T1000 (cell line): ENCODE measurements at regions not wholly inside any gene's neighbourhood (a gene's known extent, or its start where the extent isn't known, plus 50 kb on each side); places are given as distances from the start of the nearest gene placed in this dataset.
"Not testable (repeated sequence)": the region's sequence is repeated elsewhere in the genome, so short reads cannot be mapped to it uniquely, and the experiment has no call there.

Experiments
- DNase-seq: peaks from one replicate; lab custom pipeline; 2025; ENCODE audit warnings: mixed read lengths; lab: John Stamatoyannopoulos, UW

DNA sequence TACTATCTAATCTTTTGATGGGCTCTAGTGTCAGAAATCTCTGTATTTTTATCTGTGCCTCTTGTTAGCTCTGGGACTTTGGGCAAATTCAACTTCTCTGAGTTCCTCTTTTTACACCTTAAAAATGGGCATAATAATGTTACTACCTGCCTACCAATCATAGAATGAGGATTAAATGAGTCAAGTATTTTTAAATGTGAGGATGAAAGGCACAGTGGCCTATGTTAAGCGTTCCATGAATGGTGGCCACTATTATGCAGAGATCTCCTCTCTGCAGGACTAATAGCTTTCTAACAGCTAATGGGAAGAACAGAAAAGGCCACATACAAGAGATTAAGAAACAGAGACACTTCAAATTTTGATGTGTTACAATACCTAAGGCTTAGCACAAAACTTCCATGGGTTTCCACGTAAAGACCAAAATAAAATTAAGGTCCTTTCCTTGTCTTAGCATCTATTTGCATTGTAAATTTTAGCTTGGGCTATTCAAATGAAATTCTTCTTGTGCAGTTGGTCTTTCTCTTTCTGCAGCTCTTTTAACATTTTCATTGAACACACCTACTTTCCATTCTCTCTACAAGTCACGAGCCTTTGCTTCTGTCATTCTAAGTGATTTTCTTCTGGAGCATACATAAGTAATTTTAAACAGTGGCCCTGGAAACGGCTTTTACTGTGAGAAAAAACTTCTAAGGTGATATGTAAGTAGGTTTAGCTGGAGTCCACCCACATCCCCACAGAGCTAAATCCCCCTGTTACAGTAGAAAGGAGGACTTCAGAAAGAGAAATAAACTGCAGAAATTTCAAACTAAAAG lies 117.9 kb upstream of the MED14 start:
- no peak for DNase-seq

DNA sequence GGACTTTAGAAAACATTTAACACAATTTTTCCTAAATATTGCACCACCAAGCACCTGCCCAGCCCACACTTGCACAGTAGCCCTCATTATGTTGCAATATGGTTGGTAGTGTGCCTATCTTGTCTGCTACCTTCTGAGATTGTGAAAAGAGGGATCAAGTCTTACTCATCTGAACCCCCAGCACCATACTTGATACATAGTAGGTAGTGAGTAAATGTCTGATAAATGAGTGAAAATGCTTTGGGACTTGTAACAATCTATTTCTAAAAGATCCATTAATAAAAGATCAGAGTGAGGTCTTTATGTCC lies 118.4 kb upstream of the MED14 start:
- DNase-seq = no peak

DNA sequence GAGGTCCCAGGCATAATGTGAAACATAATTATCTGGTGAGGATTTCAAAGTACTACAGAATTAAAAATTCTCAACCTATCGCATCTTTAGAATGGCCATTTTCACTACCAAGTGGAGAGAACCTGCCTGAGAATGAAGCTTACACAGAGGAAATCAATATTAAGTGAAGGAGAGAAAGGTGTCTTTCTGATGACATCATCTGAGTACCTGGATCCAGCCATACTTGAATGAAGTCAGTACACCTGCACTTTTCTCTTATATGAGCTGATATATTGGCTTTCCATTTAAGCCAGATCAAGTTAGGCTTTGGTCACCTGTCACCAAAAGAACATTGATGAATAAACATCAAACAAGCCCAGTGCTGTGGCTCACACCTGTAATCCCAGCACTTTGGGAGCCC lies 118.9 kb upstream of the MED14 start:
- DNase-seq = no peak

DNA sequence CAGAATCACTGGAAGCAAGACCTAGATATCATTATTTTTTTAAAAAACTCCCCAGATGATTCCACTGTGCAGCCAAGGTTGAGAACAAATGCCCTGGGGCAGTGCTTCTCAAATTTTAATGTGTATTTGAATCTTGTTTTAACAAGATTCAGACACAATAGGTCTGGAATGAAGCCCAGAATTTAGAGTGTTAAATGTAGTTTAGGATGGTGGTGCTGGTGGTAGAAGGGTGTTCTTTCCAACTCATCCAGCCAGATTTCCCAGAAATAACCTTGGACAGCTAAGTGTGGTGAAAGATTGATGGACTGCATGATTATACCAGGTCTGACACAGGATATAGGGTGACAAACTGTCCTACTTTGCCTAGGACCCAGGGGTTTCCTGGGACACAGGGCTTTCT lies 120.1 kb upstream of the MED14 start:
- DNase-seq = no peak

DNA sequence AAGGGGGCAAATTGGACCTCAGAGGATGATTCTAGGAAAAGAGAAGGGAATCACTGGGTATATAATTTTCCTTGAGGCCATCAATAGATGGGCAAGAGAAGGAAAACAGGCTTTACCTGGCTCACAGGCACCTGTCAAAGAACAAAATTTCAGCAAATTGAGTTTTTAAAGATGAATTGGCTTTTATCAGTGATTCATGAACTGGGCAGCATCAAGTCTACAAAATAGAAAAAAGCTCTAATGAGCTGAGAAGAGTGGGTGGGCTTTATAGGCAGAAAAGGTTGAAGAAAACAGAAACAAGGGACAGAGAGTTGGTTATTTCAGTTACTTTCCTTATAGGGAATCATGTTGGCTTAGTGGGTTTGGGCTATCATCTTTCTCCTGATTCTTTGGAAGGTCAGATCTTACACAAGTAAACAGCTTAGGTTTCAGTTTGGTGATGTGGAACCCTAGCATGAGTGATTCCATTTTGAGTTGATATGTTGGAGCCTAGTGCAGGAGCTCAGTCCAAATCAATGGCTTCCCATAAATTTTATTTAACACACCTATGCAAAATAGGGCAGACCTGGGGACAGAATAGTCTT lies 120.7 kb upstream of the MED14 start:
- DNase-seq = no peak

DNA sequence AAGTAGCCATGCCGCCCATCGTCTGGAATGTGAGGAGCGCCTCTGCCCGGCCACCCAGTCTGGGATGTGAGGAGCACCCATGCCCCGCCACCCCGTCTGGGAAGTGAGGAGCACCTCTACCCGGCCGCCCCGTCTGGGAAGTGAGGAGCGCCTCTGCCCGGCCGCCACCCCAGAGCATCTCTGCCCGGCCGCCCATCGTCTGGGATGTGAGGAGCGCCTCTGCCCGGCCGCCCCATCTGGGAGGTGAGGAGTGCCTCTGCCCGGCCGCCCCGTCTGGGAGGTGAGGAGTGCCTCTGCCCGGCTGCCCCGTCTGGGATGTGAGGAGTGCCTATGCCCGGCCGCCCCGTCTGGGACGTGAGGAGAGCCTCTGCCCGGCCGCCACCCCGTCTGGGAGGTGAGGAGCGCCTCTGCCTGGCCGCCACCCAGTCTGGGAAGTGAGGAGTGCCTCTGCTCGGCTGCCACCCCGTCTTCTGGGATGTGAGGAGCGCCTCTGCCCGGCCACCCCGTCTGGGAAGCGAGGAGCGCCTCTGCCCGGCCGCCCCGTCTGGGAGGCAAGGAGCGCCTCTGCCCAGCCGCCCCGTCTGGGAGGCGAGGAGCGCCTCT lies 126.7 kb upstream of the MED14 start:
- not testable (repeated sequence) for DNase-seq

DNA sequence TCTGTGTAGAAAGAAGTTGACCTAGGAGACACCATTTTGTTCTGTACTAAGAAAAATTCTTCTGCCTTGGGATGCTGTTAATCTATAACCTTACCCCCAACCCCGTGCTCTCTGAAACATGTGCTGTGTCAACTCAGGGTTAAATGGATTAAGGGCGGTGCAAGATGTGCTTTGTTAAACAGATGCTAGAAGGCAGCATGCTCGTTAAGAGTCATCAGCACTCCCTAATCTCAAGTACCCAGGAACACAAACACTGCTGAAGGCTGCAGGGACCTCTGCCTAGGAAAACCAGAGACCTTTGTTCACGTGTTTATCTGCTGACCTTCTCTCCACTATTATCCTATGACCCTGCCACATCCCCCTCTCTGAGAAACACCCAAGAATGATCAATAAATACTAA lies 127.9 kb upstream of the MED14 start:
- DNase-seq = not testable (repeated sequence)

DNA sequence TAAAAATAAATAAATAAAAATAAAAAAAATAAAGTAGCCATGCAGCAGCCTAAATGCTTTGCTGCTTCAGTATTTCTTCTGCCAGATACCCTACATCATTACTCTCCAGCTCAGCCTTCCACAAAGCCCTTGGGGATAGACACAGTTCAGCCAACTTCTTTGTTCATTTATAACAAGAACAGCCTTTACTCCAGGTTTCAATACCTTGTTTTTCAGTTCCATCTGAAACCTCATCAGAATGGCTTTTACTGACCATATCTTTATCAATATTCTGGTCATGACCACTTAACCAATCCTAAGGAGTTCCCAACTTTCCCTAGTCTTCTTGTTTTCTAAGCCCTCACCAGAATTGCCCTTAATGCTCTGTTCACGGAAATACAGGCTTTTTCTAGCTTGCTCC lies 128.3 kb upstream of the MED14 start:
- DNase-seq = no peak

DNA sequence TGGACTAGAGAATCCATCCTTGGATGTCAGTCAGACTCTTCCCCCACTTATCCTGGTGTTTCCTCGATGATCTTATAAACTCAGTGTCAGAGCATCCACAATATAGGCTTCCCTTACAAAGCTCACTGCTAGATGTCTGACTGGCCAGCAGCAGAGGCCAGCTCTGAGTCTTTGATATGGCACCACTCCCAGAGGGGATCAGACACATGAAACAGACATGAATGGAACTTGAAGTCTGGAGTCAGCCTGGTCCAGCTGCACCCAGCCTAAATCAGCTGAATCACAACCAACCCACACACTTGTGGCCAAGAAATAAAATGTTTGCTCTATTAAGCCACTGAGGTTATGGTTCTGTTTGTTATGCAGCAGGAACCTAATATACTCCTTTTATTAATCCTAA lies 129.6 kb upstream of the MED14 start:
- no peak for DNase-seq

DNA sequence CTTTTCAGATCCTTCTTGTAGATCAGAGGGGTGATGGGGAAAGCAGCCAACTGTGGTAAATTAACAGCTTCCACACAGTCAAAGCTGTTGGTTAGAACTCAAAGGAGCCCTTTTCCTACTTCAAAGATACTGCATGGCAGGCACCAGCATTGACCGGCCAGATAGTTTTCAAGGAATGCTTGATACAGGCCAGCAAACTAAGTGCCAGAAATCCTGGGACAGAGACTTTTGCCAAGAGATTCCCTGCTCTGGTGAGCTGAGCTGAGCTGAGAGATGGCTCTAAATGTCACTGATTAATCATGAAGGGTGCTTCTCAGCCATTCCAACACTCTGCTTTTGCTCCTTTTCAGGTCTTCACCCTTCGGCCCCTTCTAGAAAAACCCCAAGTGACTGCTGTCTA lies 131.6 kb upstream of the MED14 start:
- no peak for DNase-seq

DNA sequence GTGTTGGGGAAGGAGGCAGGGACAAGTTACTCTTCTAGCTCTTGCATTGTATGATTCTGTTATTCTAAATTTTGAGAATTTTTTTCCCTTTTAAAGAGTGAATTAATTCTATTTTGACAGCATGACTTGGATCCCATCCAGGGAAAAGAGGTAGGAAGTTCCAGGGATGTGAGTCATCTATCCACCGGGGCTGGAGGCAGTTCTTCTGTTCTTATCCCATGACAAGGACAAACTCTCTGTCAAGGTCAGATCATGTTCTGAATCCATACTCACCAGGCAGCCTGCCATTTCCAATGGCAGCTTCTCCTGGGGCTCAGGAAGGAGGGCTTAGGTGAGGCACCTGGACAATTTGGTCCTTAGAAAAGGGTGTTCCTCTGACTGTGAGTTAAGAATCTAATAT lies 132.0 kb upstream of the MED14 start:
- DNase-seq = no peak

DNA sequence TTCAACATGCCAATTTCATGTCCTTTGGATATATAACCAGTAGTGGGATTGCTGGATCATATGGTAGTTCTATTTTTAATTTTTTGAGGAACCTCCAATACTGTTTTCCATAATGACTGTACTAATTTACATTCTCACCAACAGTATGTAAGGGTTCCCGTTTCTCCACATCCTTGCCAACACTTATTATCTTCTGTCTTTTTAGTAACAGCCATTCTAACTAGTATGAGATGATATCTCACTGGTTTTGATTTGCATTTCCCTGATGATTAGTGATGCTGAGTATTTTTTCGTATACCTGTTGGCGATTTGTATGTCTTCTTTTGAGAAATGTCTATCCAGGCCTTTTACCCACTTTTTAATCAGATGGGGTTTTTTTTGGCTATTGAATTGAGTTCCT lies 133.5 kb upstream of the MED14 start:
- no peak for DNase-seq

DNA sequence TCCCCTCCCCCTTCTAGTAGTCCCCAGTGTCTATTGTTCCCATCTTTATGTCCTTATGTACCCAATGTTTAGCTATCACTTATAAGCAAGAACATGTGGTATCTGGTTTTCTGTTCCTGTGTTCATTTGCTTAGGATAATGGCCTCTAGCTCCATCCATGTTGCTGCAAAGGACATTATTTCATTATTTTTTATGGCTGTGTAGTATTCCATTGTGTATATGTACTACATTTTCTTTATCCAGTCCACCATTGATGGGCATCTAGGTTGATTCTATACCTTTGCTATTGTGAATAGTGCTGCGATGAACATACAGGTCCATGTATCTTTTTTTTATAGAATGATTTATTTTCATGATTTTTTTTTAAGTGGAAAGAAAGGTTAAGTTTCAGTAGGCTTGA lies 135.6 kb upstream of the MED14 start:
- not testable (repeated sequence) for DNase-seq

DNA sequence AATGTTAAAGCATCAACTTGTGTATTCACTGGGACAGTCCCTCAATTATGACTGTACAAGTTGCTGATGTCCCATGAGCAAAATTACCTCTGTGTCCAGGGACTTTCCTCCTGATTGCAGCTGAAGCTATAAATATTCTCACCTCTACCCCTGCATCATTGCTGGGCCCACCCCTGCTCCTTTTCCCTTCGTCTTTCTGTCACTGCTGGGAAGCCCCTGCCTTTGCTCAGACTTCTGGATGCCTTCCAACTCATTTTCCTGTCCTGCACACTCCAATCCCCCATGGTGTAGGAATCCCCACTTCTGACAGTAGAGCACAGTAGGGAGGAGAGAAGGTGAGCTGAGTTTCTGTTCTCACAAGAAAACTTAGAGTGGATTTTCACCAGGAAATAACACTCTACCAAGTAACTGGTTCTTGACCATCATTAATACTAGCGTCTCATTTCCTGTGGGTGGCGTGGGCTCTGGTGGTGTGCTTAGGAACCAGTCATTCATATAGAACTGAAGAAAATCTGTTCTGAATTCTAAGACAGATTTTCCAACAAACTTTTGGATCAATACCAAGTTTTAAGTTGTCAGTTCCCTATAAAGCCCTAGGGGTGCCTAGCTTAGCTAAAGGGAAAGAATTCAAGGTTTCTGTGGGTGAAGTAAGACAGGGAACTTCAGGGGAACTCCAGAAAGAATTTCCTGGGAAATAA lies 136.2 kb upstream of the MED14 start:
- no peak for DNase-seq

DNA sequence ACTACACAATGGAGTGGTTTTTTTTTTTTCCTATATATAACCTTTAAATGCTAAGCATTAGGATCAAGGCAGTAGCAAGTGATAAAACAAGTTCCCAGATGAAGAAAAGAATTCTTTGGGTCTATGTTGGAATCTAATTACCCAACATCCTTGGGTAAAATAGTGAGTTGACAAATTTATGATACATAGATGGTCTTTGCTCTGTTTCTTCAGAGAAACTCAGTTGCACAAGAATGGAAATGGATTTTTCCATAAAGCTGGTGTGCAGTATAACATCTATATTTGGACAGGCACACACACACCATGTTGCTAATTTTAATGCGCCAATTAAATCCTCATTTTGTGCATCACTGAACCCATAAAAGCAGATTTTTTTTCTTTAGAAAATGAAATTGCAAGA lies 137.0 kb upstream of the MED14 start:
- DNase-seq = no peak

DNA sequence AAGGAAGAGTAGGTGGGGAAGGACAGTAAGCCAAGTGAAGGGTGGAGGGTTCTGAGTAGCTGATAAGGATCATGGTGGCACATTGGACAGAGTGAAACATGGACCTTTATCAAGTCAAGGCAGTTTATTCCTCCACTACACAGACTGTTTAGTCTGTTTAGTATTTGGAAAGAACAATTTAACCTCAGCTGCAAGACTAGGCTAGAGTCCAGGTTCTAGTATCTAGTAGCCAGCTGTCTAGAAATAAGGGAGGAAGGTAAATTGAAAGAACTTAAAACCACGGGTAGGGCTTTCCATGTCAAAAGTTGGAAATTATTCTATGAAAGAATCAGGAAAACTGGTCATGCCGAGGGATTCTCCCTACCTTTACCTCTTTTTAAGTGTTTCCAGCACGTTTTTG lies 140.1 kb upstream of the MED14 start:
- no peak for DNase-seq

DNA sequence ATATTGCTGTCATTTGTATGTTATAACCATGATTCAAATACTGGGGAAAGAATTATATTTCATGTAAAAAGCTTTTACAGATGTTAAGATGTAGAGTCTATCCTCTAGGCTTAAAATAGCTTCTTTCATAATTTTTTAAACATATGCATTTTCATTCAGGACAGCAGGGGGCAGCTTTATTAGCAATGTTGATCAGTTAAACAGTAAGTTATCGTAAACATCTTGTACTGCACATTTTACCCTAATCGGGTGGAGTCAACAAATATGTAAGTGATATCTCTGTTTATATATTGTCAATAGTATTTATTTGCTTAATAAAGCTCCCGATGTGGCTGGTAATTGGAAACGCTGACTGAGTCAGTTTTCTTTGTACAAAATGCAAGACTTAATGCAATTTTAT lies 142.5 kb upstream of the MED14 start:
- no peak for DNase-seq

DNA sequence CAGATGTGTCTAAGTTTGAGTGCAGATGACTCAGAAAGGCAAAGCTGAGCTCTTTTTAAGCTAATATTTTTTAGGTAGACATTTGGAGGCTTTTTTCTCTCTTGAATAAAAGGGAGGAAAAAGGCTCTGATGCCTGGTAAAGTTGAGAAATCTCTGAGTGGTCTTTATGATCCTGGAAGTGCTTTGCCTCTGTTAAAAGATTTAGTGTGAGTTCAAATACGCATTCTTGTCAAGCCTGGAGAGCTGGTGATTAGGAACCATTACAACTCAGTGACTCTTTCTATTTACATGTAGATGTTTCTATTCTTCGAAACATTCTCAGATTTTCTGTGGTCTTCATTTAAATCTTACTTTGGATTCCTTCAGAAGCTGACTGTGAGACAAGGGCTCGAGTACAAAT lies 143.4 kb upstream of the MED14 start:
- no peak for DNase-seq

DNA sequence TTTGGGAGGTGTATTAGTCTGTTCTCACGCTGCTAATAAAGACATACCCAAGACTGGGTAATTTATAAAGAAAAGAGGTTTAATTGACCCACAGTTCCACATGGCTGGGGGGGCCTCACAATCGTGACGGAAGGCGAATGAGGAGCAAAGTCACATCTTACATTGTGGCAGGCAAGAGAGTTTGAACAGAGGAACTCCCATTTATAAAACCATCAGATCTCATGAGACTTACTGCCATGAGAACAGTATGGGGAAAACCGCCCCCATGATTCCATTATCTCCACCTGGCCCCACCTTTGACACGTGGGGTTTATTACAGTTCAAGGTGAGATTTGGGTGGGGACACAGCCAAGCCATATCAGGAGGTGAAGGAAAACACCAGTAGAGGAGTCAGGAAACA lies 143.8 kb upstream of the MED14 start:
- not testable (repeated sequence) for DNase-seq

DNA sequence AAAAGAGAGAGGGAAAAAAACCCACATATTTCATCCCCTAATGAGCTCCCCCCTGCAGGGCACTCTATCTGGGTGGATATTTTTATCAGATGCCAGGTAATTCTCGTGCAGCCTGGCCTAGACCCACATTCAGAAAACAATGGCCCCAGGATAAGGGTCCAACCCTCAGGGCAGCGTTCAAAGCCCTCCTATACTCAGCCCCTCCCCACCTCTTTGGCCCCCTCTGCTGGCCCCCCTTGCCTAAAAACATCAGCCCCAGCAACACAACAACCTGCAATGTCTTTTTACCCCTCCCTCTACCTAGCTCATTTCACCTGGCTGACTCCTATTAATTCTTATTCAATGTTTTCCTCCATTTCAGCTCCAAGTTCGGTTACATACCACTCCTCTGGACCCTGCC lies 145.4 kb upstream of the MED14 start:
- no peak for DNase-seq

DNA sequence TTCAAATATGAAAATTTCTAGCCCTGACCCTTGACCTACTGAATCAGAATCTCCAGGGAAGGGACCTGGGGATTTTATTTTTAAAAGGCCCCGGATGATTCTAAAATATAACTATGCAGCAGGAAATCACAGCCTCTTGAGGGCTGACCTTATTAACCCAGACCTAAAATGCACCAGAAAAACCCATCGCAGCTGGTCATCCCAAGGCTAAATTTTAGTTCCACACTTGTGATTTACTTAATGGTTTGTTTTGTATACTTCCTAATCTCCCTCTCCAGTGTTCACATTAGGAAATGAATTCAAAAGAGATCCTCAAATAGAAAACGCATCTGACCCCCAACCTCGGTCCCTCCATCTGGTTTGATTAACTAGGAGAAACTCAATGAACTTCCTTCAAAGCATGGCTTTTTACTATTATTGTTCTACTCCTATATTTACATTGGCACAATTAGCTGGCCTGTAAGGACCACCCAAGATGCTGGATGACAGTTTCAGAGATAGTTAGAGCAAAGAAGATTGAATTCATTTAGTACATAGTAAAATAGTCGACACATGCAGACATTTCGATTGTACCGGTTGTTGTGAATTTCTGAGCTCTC lies 147.8 kb upstream of the MED14 start:
- no peak for DNase-seq

DNA sequence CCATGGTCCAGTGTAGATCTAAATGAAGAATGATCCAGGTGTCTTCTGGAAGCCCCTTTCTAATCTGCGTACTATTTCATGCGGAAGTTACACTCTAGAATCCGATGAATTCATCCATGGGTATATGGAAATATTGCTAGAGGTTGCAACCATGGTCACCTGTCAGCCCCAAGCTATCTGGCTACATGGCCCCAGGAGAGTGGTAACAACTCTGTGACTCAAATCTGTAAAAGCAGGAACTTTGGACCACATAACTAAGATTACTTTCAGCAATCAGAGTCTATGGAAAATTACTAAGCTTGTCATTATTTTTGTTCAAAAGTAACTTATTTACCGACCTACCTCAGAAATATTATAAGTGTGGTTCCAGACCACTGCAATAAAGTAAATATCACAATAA lies 150.6 kb upstream of the MED14 start:
- DNase-seq = no peak

DNA sequence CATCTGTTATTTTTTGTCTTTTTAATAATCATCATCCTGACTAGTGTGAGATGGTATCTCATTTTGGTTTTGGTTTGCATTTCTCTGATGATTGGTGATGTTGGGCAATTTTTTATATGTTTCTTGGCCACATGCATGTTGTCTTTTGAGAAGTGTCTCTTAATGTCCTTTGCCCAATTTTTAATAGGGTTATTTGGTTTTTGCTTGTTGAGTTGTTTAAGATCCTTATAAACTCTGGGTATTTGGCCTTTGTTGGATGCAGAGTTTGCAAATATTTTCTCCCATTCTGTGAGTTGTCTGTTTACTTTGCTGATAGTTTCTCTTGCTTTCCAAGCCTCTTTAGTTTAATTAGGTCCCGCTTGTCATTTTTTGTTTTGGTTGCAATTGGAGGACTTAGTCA lies 152.1 kb upstream of the MED14 start:
- DNase-seq = no peak
